HepG2 (cell line): ENCODE measurements at regions not wholly inside any gene's neighbourhood (a gene's known extent, or its start where the extent isn't known, plus 50 kb on each side); places are given as distances from the start of the nearest gene placed in this dataset.

Experiments used
- ATAC-seq: fragments of 200-7000 bp; cut with Tn5 transposase; 3 replicates; pipeline ENCODE4 v1.9.1; 2020; ENCODE audit warnings: mild to moderate bottlenecking, moderate library complexity
- BruUV-seq: library from RNA; stranded (reverse); fragments of 400-500 nt; replicated peaks from 2 replicates; lab custom pipeline; 2021; lab: Mats Ljungman, UMichigan
- CTCF ChIA-PET: fragments of 300-600 bp; formaldehyde crosslinking; extraction: SDS; loops from one replicate; lab custom pipeline; 2021; ENCODE audit warnings: low total read pairs, inconsistent platforms, low intra/inter-chr PET ratio; lab: Yijun Ruan, JAX
- POLR2A ChIA-PET: fragments of 350-600 bp; sonication (Branson Sonifier 250); formaldehyde crosslinking; loops from one replicate; lab custom pipeline; 2020; ENCODE audit warnings: antibody characterized with exemption, inconsistent platforms; lab: Yijun Ruan, JAX
- DNase-seq: peaks from one replicate; pipeline ENCODE4 v3.0.0-alpha.2; 2015; ENCODE audit warnings: low spot score
- FAIRE-seq: peaks from 3 replicates; lab custom pipeline; 2011; peaks lifted over from hg19 to GRCh38; lab: Jason Lieb, UNC
- H2AFZ ChIP-seq: one replicate; pipeline ENCODE4 v1.6.1; 2011; ENCODE audit warnings: low read length, inconsistent platforms
- H3K27ac ChIP-seq: fragments of 300-600 bp; 3 replicates; pipeline ENCODE4 v1.8.0; 2011; ENCODE audit warnings: mixed run types, mild to moderate bottlenecking, mixed read lengths, low read length, inconsistent platforms; ENCODE audit not compliant: insufficient read depth; ENCODE audit errors: extremely low read length
- H3K27me3 ChIP-seq, 2 experiments: fragments of 200-600 bp in 1 of 2; 2 replicates in 1 of 2; 3 replicates in 1 of 2; pipeline versions ENCODE4 v1.6.0 to v1.8.0; 2011; ENCODE audit warnings: low read length in 2 of 2, mild to moderate bottlenecking in 2 of 2, moderate library complexity in 2 of 2, inconsistent platforms in 1 of 2; ENCODE audit not compliant: insufficient read depth in 2 of 2, control insufficient read depth in 1 of 2
- H3K36me3 ChIP-seq, 2 experiments: fragments of 200-600 bp in 1 of 2; replicated peaks in 1 of 2; 2 replicates in 1 of 2; 3 replicates in 1 of 2; pipeline versions ENCODE4 v1.5.1 to v1.8.0; 2011; ENCODE audit warnings: low read length in 2 of 2, inconsistent platforms in 1 of 2; ENCODE audit not compliant: insufficient read depth in 2 of 2, control insufficient read depth in 1 of 2
- H3K4me1 ChIP-seq: 2 replicates; pipeline ENCODE4 v1.5.1; 2012; ENCODE audit warnings: low read length, inconsistent platforms; ENCODE audit not compliant: insufficient read depth
- H3K4me2 ChIP-seq: 2 replicates; pipeline ENCODE4 v1.6.0; 2011; ENCODE audit warnings: low read depth, low read length, inconsistent platforms
- H3K4me3 ChIP-seq, 3 experiments: fragments of 200-600 bp in 1 of 3; sonication (generic), shearing (Covaris generic) in 1 of 3; replicated peaks in 1 of 3; 2 replicates each; pipeline ENCODE4 v1.5.1; 2011 to 2016; ENCODE audit warnings: low read length in 3 of 3, inconsistent platforms in 2 of 3, low read depth in 2 of 3, mild to moderate bottlenecking in 2 of 3, control low read depth in 1 of 3, mixed read lengths in 1 of 3; ENCODE audit not compliant: insufficient read depth in 1 of 3
- H3K79me2 ChIP-seq: one replicate; pipeline ENCODE4 v1.6.1; 2011; ENCODE audit warnings: low read length, inconsistent platforms; ENCODE audit not compliant: insufficient read depth
- H3K9ac ChIP-seq: 2 replicates; pipeline ENCODE4 v1.6.0; 2011; ENCODE audit warnings: mild to moderate bottlenecking, low read depth, low read length, inconsistent platforms; ENCODE audit not compliant: insufficient read depth
- H3K9me3 ChIP-seq: 2 replicates; pipeline ENCODE4 v1.5.1; 2012; ENCODE audit warnings: mild to moderate bottlenecking, low read length
- H4K20me1 ChIP-seq: 2 replicates; pipeline ENCODE4 v1.6.0; 2011; ENCODE audit warnings: inconsistent platforms, mild to moderate bottlenecking, low read length, moderate library complexity; ENCODE audit not compliant: insufficient read depth
- MED1 ChIP-seq: sonication (generic); formaldehyde crosslinking; IDR thresholded peaks from 2 replicates; pipeline ENCODE4 v1.4.0; 2020; ENCODE audit warnings: missing genetic modification reagents
- RAD51 ChIP-seq: fragments of 450-650 bp; IDR thresholded peaks from 2 replicates; pipeline ENCODE4 v1.6.1; 2016; ENCODE audit warnings: borderline replicate concordance
- RFXANK ChIP-seq: IDR thresholded peaks from 2 replicates; pipeline ENCODE4 v1.6.1; 2016
- SOX5 ChIP-seq: IDR thresholded peaks from 2 replicates; pipeline ENCODE4 v1.6.1; 2016; ENCODE audit warnings: borderline replicate concordance
- ZBTB7B ChIP-seq: sonication (generic); formaldehyde crosslinking; IDR thresholded peaks from 2 replicates; pipeline ENCODE4 v1.4.0; 2020; ENCODE audit warnings: missing genetic modification reagents
- ZC3H13 ChIP-seq: sonication (generic); formaldehyde crosslinking; IDR thresholded peaks from 2 replicates; pipeline ENCODE4 v1.8.1; 2023; ENCODE audit warnings: mild to moderate bottlenecking, missing genetic modification reagents, moderate library complexity
- ZNF207 ChIP-seq: fragments of 450-650 bp; IDR thresholded peaks from 2 replicates; pipeline ENCODE4 v1.6.1; 2016; ENCODE audit warnings: antibody characterized with exemption, borderline replicate concordance
- WGBS: methylation state at CpG from one replicate; pipeline ENCODE4 v1.1.6; 2017; ENCODE audit warnings: low lambda C conversion rate; 5-methylcytosine and 5-hydroxymethylcytosine counted together
- in situ Hi-C: cut with HindIII; loops from 2 replicates; pipeline ENCODE4 v1.10.0; 2017; ENCODE audit warnings: low pct_unique_long_range_greater_than_20kb; ENCODE audit not compliant: extremely low pct_ligation_motif_present
- intact Hi-C: fragments of 100-400 bp; cut with micrococcal nuclease; formaldehyde crosslinking; loops from one replicate; pipeline ENCODE4 v1.10.0; 2022; ENCODE audit not compliant: unreplicated experiment
- TF ChIP-seq, protein P1 (sequence below): IDR thresholded peaks from 2 replicates; pipeline ENCODE4 v1.6.1; 2016; ENCODE audit warnings: missing compliant biosample characterization, missing genetic modification reagents, borderline replicate concordance
- TF ChIP-seq, protein P2 (sequence below): fragments of 450-650 bp; IDR thresholded peaks from 2 replicates; pipeline ENCODE4 v1.6.1; 2016
- TF ChIP-seq, protein P3 (sequence below): sonication (generic); formaldehyde crosslinking; IDR thresholded peaks from 2 replicates; pipeline ENCODE4 v1.4.0; 2020; ENCODE audit warnings: missing genetic modification reagents

DNA sequence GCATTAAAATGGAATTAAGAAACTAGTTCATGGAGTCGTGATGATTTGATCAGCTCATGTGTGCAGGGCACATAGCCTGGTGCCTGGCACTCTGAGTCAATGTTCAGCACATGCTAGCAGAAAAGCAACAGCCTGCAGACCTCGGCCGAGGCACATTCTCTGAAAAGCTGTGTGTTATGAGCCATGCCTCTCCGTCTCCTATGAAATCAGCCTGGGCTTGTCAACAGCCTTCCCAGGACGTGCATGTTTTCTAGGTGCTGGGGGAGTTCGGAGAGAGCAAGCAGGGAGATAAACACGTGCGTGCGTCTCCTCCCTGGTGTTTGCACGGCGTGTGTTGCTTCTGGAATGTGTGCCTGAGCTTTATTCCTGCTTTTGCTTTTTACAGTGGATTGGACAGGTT lies 207.8 kb upstream of the KCNG1 start:
- no TSS peak for BruUV-seq
- DNase-seq = no peak
- ChIA-PET POLR2A (no interaction called here), CTCF (no interaction called here)
- Histone ChIP-seq H2AFZ (no peak overlapping the region), H3K36me3 (no peaks in the 10 kb centered on the region; a peak in 1 of 5 replicates), H3K27me3 (peaks cover 9 to 27% of the 10 kb centered on the region in 2 experiments; a peak in 4 of 5 replicates), H4K20me1 (no peaks in the 10 kb centered on the region), H3K79me2 (no peaks in the 10 kb centered on the region)
- FAIRE-seq = no peak
- TF ChIP-seq RAD51 (no peak), SOX5 (CRISPR knock-in tag) (no peak), MED1 (CRISPR knock-in tag) (no peak), ZNF207 (no peak)
- TF ChIP-seq, protein P1, sequence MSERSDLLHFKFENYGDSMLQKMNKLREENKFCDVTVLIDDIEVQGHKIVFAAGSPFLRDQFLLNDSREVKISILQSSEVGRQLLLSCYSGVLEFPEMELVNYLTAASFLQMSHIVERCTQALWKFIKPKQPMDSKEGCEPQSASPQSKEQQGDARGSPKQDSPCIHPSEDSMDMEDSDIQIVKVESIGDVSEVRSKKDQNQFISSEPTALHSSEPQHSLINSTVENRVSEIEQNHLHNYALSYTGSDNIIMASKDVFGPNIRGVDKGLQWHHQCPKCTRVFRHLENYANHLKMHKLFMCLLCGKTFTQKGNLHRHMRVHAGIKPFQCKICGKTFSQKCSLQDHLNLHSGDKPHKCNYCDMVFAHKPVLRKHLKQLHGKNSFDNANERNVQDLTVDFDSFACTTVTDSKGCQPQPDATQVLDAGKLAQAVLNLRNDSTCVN (CRISPR knock-in tag) = no peak
- TF ChIP-seq, protein P2, sequence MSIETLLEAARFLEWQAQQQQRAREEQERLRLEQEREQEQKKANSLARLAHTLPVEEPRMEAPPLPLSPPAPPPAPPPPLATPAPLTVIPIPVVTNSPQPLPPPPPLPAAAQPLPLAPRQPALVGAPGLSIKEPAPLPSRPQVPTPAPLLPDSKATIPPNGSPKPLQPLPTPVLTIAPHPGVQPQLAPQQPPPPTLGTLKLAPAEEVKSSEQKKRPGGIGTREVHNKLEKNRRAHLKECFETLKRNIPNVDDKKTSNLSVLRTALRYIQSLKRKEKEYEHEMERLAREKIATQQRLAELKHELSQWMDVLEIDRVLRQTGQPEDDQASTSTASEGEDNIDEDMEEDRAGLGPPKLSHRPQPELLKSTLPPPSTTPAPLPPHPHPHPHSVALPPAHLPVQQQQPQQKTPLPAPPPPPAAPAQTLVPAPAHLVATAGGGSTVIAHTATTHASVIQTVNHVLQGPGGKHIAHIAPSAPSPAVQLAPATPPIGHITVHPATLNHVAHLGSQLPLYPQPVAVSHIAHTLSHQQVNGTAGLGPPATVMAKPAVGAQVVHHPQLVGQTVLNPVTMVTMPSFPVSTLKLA = peak; percentile 53
- TF ChIP-seq, all 625 proteins: peak for 1
- intact Hi-C loops (no loop called here), in situ Hi-C loops (no loop called here)
- ATAC-seq = peak; percentile 42
- no peaks in the 10 kb centered on the region for H3K9me3 ChIP-seq
- no peak overlapping the region for H3K4me3 ChIP-seq
- no peak overlapping the region for H3K9ac ChIP-seq
- H3K4me2 ChIP-seq = 0 out of 2 replicates have a peak overlapping the region, but pooled peaks have one; percentile 6
- no peak overlapping the region for H3K27ac ChIP-seq
- WGBS = 5% methylated on average over 11 of the region's 11 CpGs
- H3K4me1 ChIP-seq = no peaks in the 10 kb centered on the region

DNA sequence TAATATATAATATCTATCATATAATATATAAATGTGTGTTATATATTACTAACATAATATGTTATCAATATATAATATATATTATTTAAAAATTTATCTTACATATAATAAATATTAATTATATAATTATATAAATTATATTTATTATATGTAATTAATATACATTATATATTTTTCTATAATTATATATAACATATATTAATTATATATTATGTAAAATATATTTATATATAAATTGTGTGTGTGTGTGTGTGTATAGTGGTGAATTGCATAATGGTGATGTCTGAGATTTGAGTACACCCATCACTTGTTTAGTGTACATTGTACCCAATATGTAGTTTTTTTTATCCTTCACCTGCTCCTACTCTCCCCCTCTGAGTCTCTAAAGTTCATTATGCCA lies 205.9 kb upstream of the KCNG1 start:
- Histone ChIP-seq H4K20me1 (no peaks in the 10 kb centered on the region), H3K27me3 (peaks cover 9 to 25% of the 10 kb centered on the region in 2 experiments; a peak in 4 of 5 replicates), H3K27ac (no peak overlapping the region), H3K4me1 (no peaks in the 10 kb centered on the region), H3K36me3 (no peaks in the 10 kb centered on the region; a peak in 1 of 5 replicates), H3K4me2 (no peak overlapping the region), H3K79me2 (no peaks in the 10 kb centered on the region), H3K4me3 (no peak overlapping the region), H2AFZ (no peak overlapping the region), H3K9me3 (no peaks in the 10 kb centered on the region), H3K9ac (no peak overlapping the region)
- ChIA-PET CTCF (no interaction called here), POLR2A (no interaction called here)
- DNase-seq (no peak), ATAC-seq (no peak), FAIRE-seq (no peak)
- in situ Hi-C loops = no loop called here
- intact Hi-C loops = no loop called here
- BruUV-seq = no TSS peak
- TF ChIP-seq, protein P3, sequence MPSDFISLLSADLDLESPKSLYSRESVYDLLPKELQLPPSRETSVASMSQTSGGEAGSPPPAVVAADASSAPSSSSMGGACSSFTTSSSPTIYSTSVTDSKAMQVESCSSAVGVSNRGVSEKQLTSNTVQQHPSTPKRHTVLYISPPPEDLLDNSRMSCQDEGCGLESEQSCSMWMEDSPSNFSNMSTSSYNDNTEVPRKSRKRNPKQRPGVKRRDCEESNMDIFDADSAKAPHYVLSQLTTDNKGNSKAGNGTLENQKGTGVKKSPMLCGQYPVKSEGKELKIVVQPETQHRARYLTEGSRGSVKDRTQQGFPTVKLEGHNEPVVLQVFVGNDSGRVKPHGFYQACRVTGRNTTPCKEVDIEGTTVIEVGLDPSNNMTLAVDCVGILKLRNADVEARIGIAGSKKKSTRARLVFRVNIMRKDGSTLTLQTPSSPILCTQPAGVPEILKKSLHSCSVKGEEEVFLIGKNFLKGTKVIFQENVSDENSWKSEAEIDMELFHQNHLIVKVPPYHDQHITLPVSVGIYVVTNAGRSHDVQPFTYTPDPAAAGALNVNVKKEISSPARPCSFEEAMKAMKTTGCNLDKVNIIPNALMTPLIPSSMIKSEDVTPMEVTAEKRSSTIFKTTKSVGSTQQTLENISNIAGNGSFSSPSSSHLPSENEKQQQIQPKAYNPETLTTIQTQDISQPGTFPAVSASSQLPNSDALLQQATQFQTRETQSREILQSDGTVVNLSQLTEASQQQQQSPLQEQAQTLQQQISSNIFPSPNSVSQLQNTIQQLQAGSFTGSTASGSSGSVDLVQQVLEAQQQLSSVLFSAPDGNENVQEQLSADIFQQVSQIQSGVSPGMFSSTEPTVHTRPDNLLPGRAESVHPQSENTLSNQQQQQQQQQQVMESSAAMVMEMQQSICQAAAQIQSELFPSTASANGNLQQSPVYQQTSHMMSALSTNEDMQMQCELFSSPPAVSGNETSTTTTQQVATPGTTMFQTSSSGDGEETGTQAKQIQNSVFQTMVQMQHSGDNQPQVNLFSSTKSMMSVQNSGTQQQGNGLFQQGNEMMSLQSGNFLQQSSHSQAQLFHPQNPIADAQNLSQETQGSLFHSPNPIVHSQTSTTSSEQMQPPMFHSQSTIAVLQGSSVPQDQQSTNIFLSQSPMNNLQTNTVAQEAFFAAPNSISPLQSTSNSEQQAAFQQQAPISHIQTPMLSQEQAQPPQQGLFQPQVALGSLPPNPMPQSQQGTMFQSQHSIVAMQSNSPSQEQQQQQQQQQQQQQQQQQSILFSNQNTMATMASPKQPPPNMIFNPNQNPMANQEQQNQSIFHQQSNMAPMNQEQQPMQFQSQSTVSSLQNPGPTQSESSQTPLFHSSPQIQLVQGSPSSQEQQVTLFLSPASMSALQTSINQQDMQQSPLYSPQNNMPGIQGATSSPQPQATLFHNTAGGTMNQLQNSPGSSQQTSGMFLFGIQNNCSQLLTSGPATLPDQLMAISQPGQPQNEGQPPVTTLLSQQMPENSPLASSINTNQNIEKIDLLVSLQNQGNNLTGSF (CRISPR knock-in tag) = no peak
- TF ChIP-seq ZC3H13 (CRISPR knock-in tag) (no peak), ZBTB7B (CRISPR knock-in tag) (no peak), RFXANK (CRISPR knock-in tag) (no peak)
